ENCODE measurements at regions not wholly inside any gene's neighbourhood (a gene's known extent, or its start where the extent isn't known, plus 50 kb on each side); places are given as distances from the start of the nearest gene placed in this dataset.
"Not testable (repeated sequence)": the region's sequence is repeated elsewhere in the genome, so short reads cannot be mapped to it uniquely, and the experiment has no call there.

DNA sequence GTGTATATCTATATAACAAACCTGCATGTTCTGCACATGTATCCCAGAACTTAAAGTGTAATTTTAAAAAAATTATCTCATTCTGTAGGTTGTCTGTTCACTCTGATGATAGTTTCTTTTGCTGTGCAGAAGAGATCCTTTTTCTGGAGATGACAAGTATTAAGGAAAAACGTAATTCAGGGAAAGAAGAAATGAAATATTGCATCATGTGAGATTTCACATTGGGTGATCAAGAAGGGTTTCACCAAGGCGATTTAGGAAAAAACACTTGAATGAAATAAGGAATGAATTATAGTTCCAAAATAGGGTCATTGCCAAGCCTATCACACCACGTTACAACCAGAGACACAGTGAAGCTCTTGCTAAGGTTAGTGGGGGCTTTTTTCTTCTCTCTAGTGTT is 227.9 kb downstream of the HNRNPD start:
- Mint-ChIP-seq H3K27ac (no peak overlapping the region), H3K36me3 (no peaks in the 10 kb centered on the region), H3K4me1 (no peaks in the 10 kb centered on the region), H3K27me3 (no peaks in the 10 kb centered on the region), H3K9me3 (peaks cover 1% of the 10 kb centered on the region), H3K4me3 (no peak overlapping the region)

GRCh38 chr4:82140422-82140821 is 233.4 kb downstream of the HNRNPD start:
- H3K27me3 Mint-ChIP-seq: no peaks in the 10 kb centered on the region

DNA sequence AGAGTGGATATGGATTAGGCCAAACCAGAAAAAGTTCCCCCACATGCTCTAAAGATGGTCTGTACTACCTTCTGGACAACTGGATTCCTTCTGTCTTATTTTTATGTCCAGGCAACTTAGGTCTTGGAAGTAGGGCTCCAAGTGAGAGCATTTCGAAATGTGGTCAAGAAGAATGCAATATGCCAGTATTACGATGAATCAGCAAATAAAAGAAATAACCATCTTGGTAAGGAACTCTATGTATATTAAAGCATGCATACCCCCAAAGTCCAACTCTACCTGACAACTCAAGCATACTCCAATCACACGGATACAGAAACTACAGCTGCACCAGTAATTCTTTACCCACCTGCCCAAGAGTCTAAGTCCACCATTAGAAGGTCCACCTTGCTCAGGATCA is 234.5 kb downstream of the HNRNPD start:
- peaks cover 38% of the 10 kb centered on the region for H3K4me1 Mint-ChIP-seq
- H3K27me3 Mint-ChIP-seq: no peaks in the 10 kb centered on the region
- H3K27ac Mint-ChIP-seq: no peak overlapping the region

More at GRCh38 chr4:82140422-82140821, 233.4 kb downstream of the HNRNPD start:
- H3K4me1 Mint-ChIP-seq: peaks cover 32% of the 10 kb centered on the region
- H3K4me3 Mint-ChIP-seq: no peak overlapping the region
- no peak overlapping the region for H3K27ac Mint-ChIP-seq
- H3K36me3 Mint-ChIP-seq: peaks cover 7% of the 10 kb centered on the region
- no peaks in the 10 kb centered on the region for H3K9me3 Mint-ChIP-seq

DNA sequence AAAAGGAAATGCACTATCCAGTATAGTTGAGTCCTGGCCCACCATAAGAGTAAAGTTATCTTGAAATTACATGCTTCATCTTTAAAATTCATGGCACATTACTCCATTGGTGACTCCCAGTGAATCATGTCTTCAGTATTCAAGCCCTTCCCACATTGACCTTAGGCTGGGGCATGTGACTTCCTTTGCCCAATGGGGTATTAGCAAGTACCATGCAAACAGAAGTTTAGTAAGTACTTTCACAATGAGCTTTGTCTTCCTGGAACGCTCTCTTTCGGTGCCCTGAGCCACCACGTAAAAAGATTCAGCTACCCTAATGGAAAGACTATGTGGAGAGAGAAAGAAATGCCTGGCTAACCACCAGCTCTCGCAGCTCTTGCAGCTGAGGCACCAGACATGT is 235.4 kb downstream of the HNRNPD start:
- peaks cover 38% of the 10 kb centered on the region for H3K4me1 Mint-ChIP-seq
- H3K27ac Mint-ChIP-seq: no peak overlapping the region
- peaks cover 7% of the 10 kb centered on the region for H3K36me3 Mint-ChIP-seq
- H3K4me3 Mint-ChIP-seq: no peak overlapping the region
- no peaks in the 10 kb centered on the region for H3K9me3 Mint-ChIP-seq
- H3K27me3 Mint-ChIP-seq: no peaks in the 10 kb centered on the region

More for the DNA sequence above, 234.5 kb downstream of the HNRNPD start:
- no peaks in the 10 kb centered on the region for H3K9me3 Mint-ChIP-seq
- no peak overlapping the region for H3K4me3 Mint-ChIP-seq
- peaks cover 7% of the 10 kb centered on the region for H3K36me3 Mint-ChIP-seq

- Mint-ChIP-seq H3K4me3 (peak overlapping the region; percentile 49), H3K4me1 (peaks cover 49% of the 10 kb centered on the region), H3K9me3 (peaks cover 5% of the 10 kb centered on the region), H3K27me3 (no peaks in the 10 kb centered on the region), H3K27ac (peak overlapping the region; percentile 13), H3K36me3 (peaks cover 7% of the 10 kb centered on the region)
Measured at GRCh38 chr4:82136161-82136801, 237.5 kb downstream of the HNRNPD start.

DNA sequence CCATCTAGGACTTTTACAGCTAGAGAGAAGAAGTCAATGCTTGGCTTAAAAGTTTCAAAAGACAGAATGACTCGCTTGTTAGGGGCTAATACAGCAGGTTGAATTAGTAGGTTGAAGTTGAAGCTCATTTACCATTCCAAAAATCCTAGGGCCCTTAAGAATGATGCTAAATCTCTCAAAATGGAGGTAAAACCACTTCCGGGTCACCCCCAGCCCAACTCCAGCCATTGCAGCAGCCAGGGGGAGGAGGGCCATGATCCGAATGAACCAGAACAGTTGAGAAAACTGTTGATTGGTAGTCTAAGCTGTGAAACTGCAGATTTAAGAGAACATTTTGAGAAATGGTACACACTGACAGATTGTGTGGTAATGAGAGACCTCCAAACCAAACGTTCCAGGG is 245.4 kb downstream of the HNRNPD start:
- H3K4me1 Mint-ChIP-seq: peaks cover 29% of the 10 kb centered on the region
- H3K27me3 Mint-ChIP-seq: no peaks in the 10 kb centered on the region
- H3K36me3 Mint-ChIP-seq: peaks cover 3% of the 10 kb centered on the region
- no peak overlapping the region for H3K27ac Mint-ChIP-seq
- no peak overlapping the region for H3K4me3 Mint-ChIP-seq
- H3K9me3 Mint-ChIP-seq: peaks cover 5% of the 10 kb centered on the region

- Mint-ChIP-seq H3K27ac (no peak overlapping the region), H3K36me3 (peaks cover 3% of the 10 kb centered on the region), H3K27me3 (no peaks in the 10 kb centered on the region), H3K4me1 (peaks cover 18% of the 10 kb centered on the region), H3K4me3 (no peak overlapping the region), H3K9me3 (no peaks in the 10 kb centered on the region)
Measured at GRCh38 chr4:82126512-82127040, 247.2 kb downstream of the HNRNPD start.

DNA sequence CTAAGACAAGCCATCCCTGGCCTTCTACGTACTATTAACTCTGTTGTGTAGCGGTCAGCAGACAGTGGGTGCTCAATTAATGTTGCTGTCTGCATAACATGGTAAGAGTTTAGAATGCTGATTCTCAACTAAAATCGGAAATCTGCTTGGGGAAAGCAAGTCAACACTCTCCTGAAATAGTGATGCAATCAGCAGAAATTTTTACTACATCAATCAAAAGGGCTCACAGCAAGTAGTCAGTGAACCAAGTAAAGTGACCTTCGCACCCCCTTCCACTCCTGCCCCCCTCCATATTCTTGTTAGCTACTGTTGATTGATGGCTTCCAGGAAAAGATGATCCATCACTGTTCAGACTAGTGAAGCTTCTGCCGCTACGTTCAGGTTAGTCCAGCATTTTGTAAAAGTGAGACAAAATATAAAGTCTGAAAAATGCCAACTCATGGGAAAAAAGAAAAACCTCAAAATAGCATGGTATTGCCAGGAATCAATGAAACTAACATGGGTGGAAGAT is 247.9 kb downstream of the HNRNPD start:
- H3K27ac Mint-ChIP-seq: no peak overlapping the region
- H3K4me3 Mint-ChIP-seq: no peak overlapping the region
- H3K36me3 Mint-ChIP-seq: peaks cover 3% of the 10 kb centered on the region
- H3K4me1 Mint-ChIP-seq: peaks cover 18% of the 10 kb centered on the region
- H3K27me3 Mint-ChIP-seq: no peaks in the 10 kb centered on the region
- H3K9me3 Mint-ChIP-seq: no peaks in the 10 kb centered on the region

DNA sequence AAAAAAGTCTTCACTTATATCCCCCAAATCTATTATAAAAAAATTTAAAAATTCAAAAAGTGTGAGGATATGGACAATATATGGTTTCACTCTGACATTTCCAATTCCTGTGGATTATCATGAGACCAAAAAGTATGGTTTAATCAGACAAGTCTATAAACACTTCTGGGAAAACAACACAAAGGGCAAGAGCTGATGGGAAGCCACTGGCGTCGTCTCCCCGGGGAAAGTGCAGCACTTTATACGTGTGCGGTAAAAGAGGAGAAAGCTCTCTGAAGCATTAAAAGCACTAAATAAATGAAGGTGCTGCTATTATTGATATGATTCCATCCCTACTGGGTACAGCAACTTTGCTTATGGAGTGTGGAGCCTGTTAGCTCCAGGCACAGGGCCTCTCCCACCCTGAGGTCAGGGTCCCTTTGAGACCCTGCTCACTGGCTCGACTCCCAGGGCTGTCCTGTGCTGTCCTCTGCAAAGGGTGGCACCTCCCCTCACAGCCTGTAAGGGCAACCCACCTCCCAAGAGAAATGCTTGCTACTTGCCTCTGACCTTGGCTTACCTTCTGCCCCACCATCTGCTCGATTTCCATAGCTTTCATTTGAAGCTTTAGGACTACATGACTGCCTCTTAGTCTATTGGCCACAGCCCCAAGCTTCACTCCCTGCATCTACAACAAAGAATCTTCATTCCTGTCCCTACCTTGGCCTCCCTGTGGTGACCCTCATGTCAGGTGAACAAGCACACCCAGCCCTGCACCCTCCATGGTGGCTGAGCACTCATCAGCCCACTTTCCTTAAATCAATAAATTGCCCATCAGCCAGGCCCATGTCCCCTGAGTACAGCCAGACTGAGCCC is 248.6 kb downstream of the HNRNPD start:
- Mint-ChIP-seq H3K4me1 (peaks cover 18% of the 10 kb centered on the region), H3K27ac (peak overlapping the region; percentile 8), H3K9me3 (no peaks in the 10 kb centered on the region), H3K4me3 (no peak overlapping the region), H3K36me3 (peaks cover 3% of the 10 kb centered on the region), H3K27me3 (no peaks in the 10 kb centered on the region)

- Mint-ChIP-seq H3K27ac (no peak overlapping the region), H3K36me3 (peaks cover 3% of the 10 kb centered on the region), H3K4me3 (no peak overlapping the region), H3K27me3 (no peaks in the 10 kb centered on the region), H3K4me1 (peaks cover 17% of the 10 kb centered on the region), H3K9me3 (no peaks in the 10 kb centered on the region)
Measured at GRCh38 chr4:82124365-82124764, 249.4 kb downstream of the HNRNPD start.

DNA sequence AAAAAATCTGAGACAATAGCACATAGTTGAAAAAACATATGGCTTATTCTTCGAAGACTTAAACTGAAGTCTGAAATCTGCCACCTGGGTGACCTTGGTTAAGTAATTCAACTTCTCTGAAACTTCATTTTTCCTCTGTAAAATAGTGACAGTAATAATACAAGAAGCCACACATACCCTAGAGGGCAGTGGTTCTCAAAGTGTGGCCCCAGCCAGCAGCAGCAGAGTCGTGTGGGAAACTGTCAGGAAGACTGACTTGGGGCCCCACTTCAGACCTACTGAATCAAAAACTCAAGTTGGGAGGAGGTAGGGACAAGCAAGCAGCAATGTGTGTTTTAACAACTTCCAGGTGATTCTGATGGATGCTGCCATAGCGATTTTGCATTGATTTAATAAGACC is 249.9 kb downstream of the HNRNPD start:
- Mint-ChIP-seq H3K27ac (no peak overlapping the region), H3K4me1 (peaks cover 15% of the 10 kb centered on the region)

DNA sequence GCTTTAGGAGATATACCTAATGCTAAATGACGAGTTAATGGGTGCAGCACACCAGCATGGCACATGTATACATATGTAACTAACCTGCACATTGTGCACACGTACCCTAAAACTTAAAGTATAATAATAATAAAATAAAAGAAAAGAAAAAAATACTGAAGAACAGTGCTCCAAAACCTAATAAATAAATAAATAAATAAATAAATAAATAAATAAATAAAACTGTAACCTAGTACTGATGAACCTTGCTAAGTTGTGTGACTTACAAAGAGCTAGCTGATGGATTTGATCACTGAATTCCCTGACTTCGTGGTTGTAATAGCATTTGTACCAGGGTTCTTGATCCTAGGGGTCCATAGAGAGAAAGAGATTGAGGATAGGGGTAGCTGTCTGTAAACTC is 258.6 kb downstream of the HNRNPD start:
- H3K4me1 Mint-ChIP-seq, H3K27ac Mint-ChIP-seq, H3K36me3 Mint-ChIP-seq, H3K27me3 Mint-ChIP-seq, H3K9me3 Mint-ChIP-seq, H3K4me3 Mint-ChIP-seq: not testable (repeated sequence)

More for the DNA sequence above, 249.9 kb downstream of the HNRNPD start:
- Mint-ChIP-seq H3K36me3 (peaks cover under 1% of the 10 kb centered on the region), H3K27me3 (no peaks in the 10 kb centered on the region), H3K9me3 (no peaks in the 10 kb centered on the region), H3K4me3 (no peak overlapping the region)

- Mint-ChIP-seq H3K4me3 (no peak overlapping the region), H3K4me1 (no peaks in the 10 kb centered on the region), H3K27me3 (peaks cover 2% of the 10 kb centered on the region), H3K9me3 (no peaks in the 10 kb centered on the region), H3K36me3 (no peaks in the 10 kb centered on the region), H3K27ac (no peak overlapping the region)
Measured at GRCh38 chr4:82108506-82108905, 265.3 kb downstream of the HNRNPD start.

DNA sequence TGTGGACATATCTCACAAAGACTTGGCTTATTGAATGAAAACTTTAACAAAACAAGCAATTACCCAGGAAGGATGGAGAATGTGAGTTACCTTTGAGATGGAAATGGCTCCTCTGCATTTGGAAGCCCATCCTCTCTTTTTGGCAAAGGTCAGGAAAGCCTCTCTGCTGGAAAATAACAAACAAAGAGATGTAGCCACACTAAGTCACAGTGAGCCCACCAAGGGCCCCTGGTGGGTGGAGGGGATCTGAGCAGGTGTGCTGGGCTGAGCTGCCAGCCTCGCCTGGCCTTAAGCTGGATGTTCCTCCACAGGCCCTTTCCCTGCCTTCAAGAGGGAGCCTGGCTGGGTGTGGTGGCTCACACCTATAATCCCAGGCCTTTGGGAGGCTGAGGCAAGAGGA is 269.2 kb downstream of the HNRNPD start:
- Mint-ChIP-seq H3K27me3 (peaks cover 2% of the 10 kb centered on the region), H3K36me3 (no peaks in the 10 kb centered on the region), H3K4me3 (no peak overlapping the region), H3K27ac (no peak overlapping the region), H3K4me1 (no peaks in the 10 kb centered on the region), H3K9me3 (no peaks in the 10 kb centered on the region)

DNA sequence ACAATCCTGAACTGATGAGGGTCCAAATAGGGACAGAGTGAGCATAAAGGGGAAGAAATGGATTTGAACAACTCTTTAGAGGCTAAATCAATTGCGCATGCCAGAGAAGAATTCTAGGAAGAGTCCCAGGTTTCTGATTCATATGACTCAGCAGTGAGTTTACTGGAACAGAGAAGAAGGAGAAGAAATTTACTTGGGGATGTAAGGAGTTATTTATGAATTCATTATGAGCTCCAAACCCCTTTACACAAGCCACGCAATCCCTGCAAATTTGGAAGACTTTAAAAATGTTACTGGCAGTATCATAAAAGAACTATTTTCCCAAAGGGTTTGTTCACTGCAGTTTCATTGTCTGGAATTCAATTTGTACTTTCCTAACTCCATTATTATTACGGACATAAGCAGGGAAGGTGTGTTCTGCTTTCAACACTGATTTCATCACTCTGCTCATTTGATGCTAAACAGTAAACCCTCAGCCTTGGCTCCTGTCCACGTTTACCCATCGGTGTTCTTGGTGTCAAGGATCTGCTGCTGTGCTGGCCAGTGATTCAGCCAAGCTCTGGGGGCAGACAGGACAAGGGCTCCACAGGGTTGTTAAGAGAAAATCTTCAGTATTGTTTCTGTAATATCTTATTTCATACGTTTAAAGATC is 273.7 kb downstream of the HNRNPD start:
- Mint-ChIP-seq H3K36me3 (no peaks in the 10 kb centered on the region), H3K27ac (no peak overlapping the region), H3K4me3 (no peak overlapping the region), H3K27me3 (no peaks in the 10 kb centered on the region), H3K4me1 (no peaks in the 10 kb centered on the region), H3K9me3 (no peaks in the 10 kb centered on the region)

Measured in activated naive CD4-positive, alpha-beta T cell treated with anti-CD3 and anti-CD28 coated beads, Interleukin-2, amount 50 U/mL, for 24 hours (primary cell).